Stimulated activated naive CD8-positive, alpha-beta T cell treated with anti-CD3 and anti-CD28 coated beads, Interleukin-15, Interleukin-2, amounts not matched to agents 100 U/mL and 50 U/mL, for 24 hours (primary cell): ENCODE measurements at regions not wholly inside any gene's neighbourhood (a gene's known extent, or its start where the extent isn't known, plus 50 kb on each side); places are given as distances from the start of the nearest gene placed in this dataset.

Experiments
- ATAC-seq: fragments of 150-1000 bp; cut with Tn5 transposase; one replicate; pipeline ENCODE4 v1.10.0; 2021
- DNase-seq: peaks from one replicate; pipeline ENCODE4 v3.0.0; 2021

- DNase-seq (no peak), ATAC-seq (no peak)
Observed at GRCh38 chr6:152905551-152906299, 77.1 kb downstream of the FBXO5 start.

DNA sequence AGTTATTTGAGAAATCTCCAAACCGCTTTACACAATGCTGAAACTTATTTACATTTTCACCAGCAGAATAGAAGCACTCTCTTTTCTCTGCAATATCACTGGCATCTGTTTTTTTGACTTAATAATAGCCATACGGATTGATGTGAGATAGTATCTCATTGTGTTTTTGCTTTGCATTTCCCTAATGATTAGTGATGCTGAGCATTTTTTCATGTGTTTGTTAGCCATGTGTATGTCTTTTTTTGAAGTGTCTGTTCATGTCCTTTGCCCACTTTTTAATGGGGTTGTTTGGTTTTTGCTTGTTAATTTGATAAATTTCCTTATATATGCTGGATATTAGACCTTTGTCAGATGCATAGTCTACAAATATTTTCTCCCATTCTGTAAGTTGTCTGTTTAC, 73.6 kb downstream of the FBXO5 start:
- DNase-seq, result no peak
- ATAC-seq, result no peak

GRCh38 chr6:152916035-152916434, 66.8 kb downstream of the FBXO5 start:
- ATAC-seq (no peak), DNase-seq (no peak)

DNA sequence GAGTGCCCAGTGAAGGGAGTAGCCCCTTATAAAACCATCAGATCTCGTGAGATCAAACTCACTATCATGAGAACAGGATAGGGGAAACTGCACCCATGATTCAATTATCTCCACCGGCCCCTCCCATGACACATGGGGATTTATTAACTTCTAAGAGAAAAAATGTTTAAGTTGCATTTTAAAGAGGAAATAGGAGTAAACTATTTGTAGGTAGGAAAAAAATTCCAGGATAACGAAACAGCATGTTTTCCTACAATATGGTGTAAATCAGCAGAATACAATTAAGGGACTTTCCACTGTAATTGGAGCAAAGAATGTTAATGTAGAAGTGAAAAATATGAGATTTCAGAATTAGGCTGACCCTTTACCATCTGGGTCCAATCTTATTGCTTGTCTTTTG, 63.9 kb downstream of the FBXO5 start:
- DNase-seq (no peak), ATAC-seq (no peak)

- no peak for ATAC-seq
Observed at GRCh38 chr6:152920016-152920415, 62.8 kb downstream of the FBXO5 start.

More at GRCh38 chr6:152920016-152920415, 62.8 kb downstream of the FBXO5 start:
- DNase-seq, result no peak
